ENCODE measurements at regions not wholly inside any gene's neighbourhood (a gene's known extent, or its start where the extent isn't known, plus 50 kb on each side); places are given as distances from the start of the nearest gene placed in this dataset.

GRCh38 chr5:12323637-12324229 is 419.5 kb upstream of the CTNND2 start:
- no peak for TF ChIP-seq YY1 (IDR thresholded peaks at IDR 0.05; ENCODE audit: extremely low read depth, insufficient replicate concordance, low read depth, low read length)
- TF ChIP-seq, protein P1, sequence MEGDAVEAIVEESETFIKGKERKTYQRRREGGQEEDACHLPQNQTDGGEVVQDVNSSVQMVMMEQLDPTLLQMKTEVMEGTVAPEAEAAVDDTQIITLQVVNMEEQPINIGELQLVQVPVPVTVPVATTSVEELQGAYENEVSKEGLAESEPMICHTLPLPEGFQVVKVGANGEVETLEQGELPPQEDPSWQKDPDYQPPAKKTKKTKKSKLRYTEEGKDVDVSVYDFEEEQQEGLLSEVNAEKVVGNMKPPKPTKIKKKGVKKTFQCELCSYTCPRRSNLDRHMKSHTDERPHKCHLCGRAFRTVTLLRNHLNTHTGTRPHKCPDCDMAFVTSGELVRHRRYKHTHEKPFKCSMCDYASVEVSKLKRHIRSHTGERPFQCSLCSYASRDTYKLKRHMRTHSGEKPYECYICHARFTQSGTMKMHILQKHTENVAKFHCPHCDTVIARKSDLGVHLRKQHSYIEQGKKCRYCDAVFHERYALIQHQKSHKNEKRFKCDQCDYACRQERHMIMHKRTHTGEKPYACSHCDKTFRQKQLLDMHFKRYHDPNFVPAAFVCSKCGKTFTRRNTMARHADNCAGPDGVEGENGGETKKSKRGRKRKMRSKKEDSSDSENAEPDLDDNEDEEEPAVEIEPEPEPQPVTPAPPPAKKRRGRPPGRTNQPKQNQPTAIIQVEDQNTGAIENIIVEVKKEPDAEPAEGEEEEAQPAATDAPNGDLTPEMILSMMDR (IDR thresholded peaks at IDR 0.05 in 2 of 3, conservative IDR thresholded peaks at IDR 0.05 in 1 of 3; ENCODE audit: borderline replicate concordance in 1 of 3, insufficient read depth in 1 of 3, low read depth in 2 of 3, low read length in 2 of 3), result no peak
- no peak for TF ChIP-seq EZH2 (IDR thresholded peaks at IDR 0.05)
- no peak for TF ChIP-seq MAX (IDR thresholded peaks at IDR 0.05)
- no peak for TF ChIP-seq SIN3A (IDR thresholded peaks at IDR 0.05; ENCODE audit: low read depth)
- TF ChIP-seq, protein P2, sequence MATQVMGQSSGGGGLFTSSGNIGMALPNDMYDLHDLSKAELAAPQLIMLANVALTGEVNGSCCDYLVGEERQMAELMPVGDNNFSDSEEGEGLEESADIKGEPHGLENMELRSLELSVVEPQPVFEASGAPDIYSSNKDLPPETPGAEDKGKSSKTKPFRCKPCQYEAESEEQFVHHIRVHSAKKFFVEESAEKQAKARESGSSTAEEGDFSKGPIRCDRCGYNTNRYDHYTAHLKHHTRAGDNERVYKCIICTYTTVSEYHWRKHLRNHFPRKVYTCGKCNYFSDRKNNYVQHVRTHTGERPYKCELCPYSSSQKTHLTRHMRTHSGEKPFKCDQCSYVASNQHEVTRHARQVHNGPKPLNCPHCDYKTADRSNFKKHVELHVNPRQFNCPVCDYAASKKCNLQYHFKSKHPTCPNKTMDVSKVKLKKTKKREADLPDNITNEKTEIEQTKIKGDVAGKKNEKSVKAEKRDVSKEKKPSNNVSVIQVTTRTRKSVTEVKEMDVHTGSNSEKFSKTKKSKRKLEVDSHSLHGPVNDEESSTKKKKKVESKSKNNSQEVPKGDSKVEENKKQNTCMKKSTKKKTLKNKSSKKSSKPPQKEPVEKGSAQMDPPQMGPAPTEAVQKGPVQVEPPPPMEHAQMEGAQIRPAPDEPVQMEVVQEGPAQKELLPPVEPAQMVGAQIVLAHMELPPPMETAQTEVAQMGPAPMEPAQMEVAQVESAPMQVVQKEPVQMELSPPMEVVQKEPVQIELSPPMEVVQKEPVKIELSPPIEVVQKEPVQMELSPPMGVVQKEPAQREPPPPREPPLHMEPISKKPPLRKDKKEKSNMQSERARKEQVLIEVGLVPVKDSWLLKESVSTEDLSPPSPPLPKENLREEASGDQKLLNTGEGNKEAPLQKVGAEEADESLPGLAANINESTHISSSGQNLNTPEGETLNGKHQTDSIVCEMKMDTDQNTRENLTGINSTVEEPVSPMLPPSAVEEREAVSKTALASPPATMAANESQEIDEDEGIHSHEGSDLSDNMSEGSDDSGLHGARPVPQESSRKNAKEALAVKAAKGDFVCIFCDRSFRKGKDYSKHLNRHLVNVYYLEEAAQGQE (IDR thresholded peaks at IDR 0.05; ENCODE audit: low read depth), result no peak
- no peak for TF ChIP-seq POLR2AphosphoS5 (IDR thresholded peaks at IDR 0.05; ENCODE audit: low read depth, low read length)

All from HCT116 (cell line).